Keratinocyte (primary cell): ENCODE measurements at regions not wholly inside any gene's neighbourhood (a gene's known extent, or its start where the extent isn't known, plus 50 kb on each side); places are given as distances from the start of the nearest gene placed in this dataset.

Experiments used
- DNase-seq: peaks from one replicate; pipeline ENCODE4 v3.0.0-alpha.2; 2011; ENCODE audit warnings: low read depth, missing footprints, low spot score
- FAIRE-seq: peaks from 2 replicates; lab custom pipeline; 2011; peaks lifted over from hg19 to GRCh38; lab: Jason Lieb, UNC
- H2AFZ ChIP-seq: 2 replicates; pipeline ENCODE4 v1.6.0; 2012; ENCODE audit warnings: low read length, control low read depth, inconsistent platforms; ENCODE audit not compliant: control insufficient read depth
- H3K27ac ChIP-seq: 2 replicates; pipeline ENCODE4 v1.5.1; 2011; ENCODE audit warnings: low read length; ENCODE audit not compliant: control insufficient read depth, insufficient read depth
- H3K27me3 ChIP-seq: 3 replicates; pipeline ENCODE4 v1.6.0; 2011; ENCODE audit warnings: low read length; ENCODE audit not compliant: control insufficient read depth, insufficient read depth; ENCODE audit errors: extremely low read depth
- H3K36me3 ChIP-seq, 2 experiments: 2 replicates in 1 of 2; 3 replicates in 1 of 2; pipeline ENCODE4 v1.5.1; 2011; ENCODE audit warnings: low read length in 2 of 2, mild to moderate bottlenecking in 1 of 2; ENCODE audit not compliant: control insufficient read depth in 2 of 2, insufficient read depth in 2 of 2; ENCODE audit errors: extremely low read depth in 1 of 2
- H3K4me1 ChIP-seq: 3 replicates; pipeline ENCODE4 v1.5.1; 2011; ENCODE audit warnings: low read length; ENCODE audit not compliant: control insufficient read depth, insufficient read depth; ENCODE audit errors: extremely low read depth
- H3K4me2 ChIP-seq: 3 replicates; pipeline ENCODE4 v1.6.0; 2011; ENCODE audit warnings: low read depth, low read length; ENCODE audit not compliant: control insufficient read depth, insufficient read depth; ENCODE audit errors: extremely low read depth
- H3K4me3 ChIP-seq, 3 experiments: fragments of 200-600 bp in 1 of 3; sonication (generic) in 1 of 3; 2 replicates in 2 of 3; 3 replicates in 1 of 3; pipeline ENCODE4 v1.5.1; 2011 to 2016; ENCODE audit warnings: low read length in 3 of 3, mild to moderate bottlenecking in 3 of 3, control low read depth in 2 of 3, inconsistent platforms in 1 of 3, low read depth in 1 of 3, mixed read lengths in 1 of 3, mixed run types in 1 of 3, moderate library complexity in 1 of 3; ENCODE audit not compliant: control insufficient read depth in 2 of 3, insufficient read depth in 2 of 3; ENCODE audit errors: extremely low read depth in 1 of 3
- H3K79me2 ChIP-seq: 2 replicates; pipeline ENCODE4 v1.6.0; 2012; ENCODE audit warnings: low read length; ENCODE audit not compliant: control insufficient read depth, insufficient read depth
- H3K9ac ChIP-seq: 3 replicates; pipeline ENCODE4 v1.6.0; 2011; ENCODE audit warnings: low read length; ENCODE audit not compliant: control insufficient read depth, insufficient read depth; ENCODE audit errors: extremely low read depth
- H3K9me1 ChIP-seq: 3 replicates; pipeline ENCODE4 v1.6.0; 2011; ENCODE audit warnings: low read length; ENCODE audit not compliant: control insufficient read depth, insufficient read depth; ENCODE audit errors: extremely low read depth
- H3K9me3 ChIP-seq: 2 replicates; pipeline ENCODE4 v1.5.1; 2012; ENCODE audit warnings: low read depth, low read length; ENCODE audit not compliant: control insufficient read depth
- H4K20me1 ChIP-seq: 3 replicates; pipeline ENCODE4 v1.6.0; 2011; ENCODE audit warnings: low read length; ENCODE audit not compliant: control insufficient read depth, insufficient read depth; ENCODE audit errors: extremely low read depth
- EZH2 ChIP-seq: IDR thresholded peaks from one replicate; pipeline ENCODE4 v1.6.1; 2012; ENCODE audit warnings: inconsistent platforms, mild to moderate bottlenecking, low read length, moderate library complexity
- dilution Hi-C: fragments of 300-500 bp; cut with MboI; formaldehyde crosslinking; loops from one replicate; pipeline ENCODE4 v1.7.0; 2020; ENCODE audit warnings: low sequenced_read_pairs; ENCODE audit not compliant: extremely low pct_ligation_motif_present
- TF ChIP-seq, protein P1 (sequence below), 3 experiments: IDR thresholded peaks in 1 of 3; conservative IDR thresholded peaks in 1 of 3; optimal IDR thresholded peaks in 1 of 3; 2 replicates in 2 of 3; 3 replicates in 1 of 3; pipeline versions ENCODE3 to v1.5.1; 2011; ENCODE audit warnings: low read length in 3 of 3, mild to moderate bottlenecking in 3 of 3, moderate library complexity in 2 of 3, control low read depth in 1 of 3, inconsistent platforms in 1 of 3; ENCODE audit not compliant: insufficient read depth in 2 of 3; ENCODE audit errors: extremely low read depth in 1 of 3

DNA sequence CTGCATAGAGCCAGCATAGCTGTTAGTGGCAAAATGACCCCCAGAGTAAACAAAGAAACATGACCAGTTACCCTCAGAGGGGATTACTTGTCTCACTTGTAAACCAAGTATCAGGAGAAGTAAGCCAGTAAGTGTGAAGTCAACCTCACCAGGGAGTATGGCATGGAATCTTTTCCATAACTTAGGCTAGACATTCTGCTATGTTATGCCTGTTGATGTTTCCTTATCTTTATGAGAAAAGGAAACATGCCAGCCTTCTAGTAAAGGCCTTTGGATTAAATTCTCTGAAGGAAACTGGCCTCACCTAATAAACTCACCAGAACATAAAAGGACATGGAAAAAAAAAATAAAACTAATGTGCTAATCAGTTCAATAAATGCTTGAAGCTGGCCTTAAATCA, 87.7 kb downstream of the SEM1 start:
- Histone ChIP-seq H3K4me1 (no peaks in the 10 kb centered on the region), H3K4me3 (no peak overlapping the region), H4K20me1 (no peaks in the 10 kb centered on the region), H2AFZ (no peak overlapping the region), H3K36me3 (no peaks in the 10 kb centered on the region), H3K79me2 (no peaks in the 10 kb centered on the region), H3K4me2 (no peak overlapping the region), H3K27ac (no peak overlapping the region), H3K9me1 (no peaks in the 10 kb centered on the region), H3K9me3 (no peaks in the 10 kb centered on the region), H3K9ac (no peak overlapping the region), H3K27me3 (no peaks in the 10 kb centered on the region)
- no peak for TF ChIP-seq EZH2
- TF ChIP-seq, protein P1, sequence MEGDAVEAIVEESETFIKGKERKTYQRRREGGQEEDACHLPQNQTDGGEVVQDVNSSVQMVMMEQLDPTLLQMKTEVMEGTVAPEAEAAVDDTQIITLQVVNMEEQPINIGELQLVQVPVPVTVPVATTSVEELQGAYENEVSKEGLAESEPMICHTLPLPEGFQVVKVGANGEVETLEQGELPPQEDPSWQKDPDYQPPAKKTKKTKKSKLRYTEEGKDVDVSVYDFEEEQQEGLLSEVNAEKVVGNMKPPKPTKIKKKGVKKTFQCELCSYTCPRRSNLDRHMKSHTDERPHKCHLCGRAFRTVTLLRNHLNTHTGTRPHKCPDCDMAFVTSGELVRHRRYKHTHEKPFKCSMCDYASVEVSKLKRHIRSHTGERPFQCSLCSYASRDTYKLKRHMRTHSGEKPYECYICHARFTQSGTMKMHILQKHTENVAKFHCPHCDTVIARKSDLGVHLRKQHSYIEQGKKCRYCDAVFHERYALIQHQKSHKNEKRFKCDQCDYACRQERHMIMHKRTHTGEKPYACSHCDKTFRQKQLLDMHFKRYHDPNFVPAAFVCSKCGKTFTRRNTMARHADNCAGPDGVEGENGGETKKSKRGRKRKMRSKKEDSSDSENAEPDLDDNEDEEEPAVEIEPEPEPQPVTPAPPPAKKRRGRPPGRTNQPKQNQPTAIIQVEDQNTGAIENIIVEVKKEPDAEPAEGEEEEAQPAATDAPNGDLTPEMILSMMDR (optimal IDR thresholded peaks at IDR 0.05 in 1 of 3, IDR thresholded peaks at IDR 0.05 in 1 of 3, conservative IDR thresholded peaks at IDR 0.05 in 1 of 3; ENCODE audit: extremely low read depth in 1 of 3, insufficient read depth in 2 of 3, low read length in 3 of 3), result no peak
- dilution Hi-C loops, result no loop called here
- DNase-seq (no peak), FAIRE-seq (no peak)

DNA sequence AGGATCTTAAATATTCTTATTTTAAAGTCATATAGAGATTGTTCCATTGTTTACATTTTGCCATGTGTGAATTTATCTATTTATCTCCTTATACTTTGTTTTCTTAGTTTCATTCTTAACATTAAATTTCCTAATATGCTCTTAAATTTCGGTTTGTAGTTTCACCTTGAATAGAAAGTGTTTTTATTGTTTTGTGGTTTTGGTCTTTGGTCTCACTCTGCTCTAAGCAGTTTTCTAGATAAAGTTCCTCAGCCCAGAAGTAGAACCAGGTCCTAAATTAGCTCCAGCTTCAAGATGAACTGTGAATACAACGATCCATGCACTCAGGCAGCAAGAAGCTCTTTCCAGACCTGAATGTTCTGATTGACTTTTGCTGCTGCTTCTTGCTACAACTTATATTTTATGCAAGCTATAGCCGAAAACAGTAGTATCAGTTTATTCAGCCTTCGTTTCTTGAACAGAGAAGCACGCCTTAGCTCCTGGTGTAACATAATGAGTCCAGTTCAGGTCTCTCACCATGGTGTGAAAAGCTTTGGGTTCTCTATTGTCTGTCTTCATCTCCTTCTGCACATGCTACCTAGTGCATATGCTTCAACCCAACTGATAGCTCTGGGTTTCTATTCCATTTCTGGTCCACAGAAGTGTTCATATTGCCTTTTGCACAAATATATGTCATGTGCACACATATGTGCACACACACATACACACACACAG, 95.3 kb downstream of the SEM1 start:
- FAIRE-seq, result peak; percentile 43
- Histone ChIP-seq H3K36me3 (no peaks in the 10 kb centered on the region), H2AFZ (no peak overlapping the region), H3K4me1 (peaks cover 15% of the 10 kb centered on the region), H3K27ac (no peak overlapping the region), H3K27me3 (no peaks in the 10 kb centered on the region), H3K4me2 (no peak overlapping the region), H3K9me3 (no peaks in the 10 kb centered on the region), H3K79me2 (no peaks in the 10 kb centered on the region), H3K9me1 (no peaks in the 10 kb centered on the region), H4K20me1 (no peaks in the 10 kb centered on the region), H3K9ac (no peak overlapping the region), H3K4me3 (no peak overlapping the region)
- TF ChIP-seq, protein P1 (optimal IDR thresholded peaks at IDR 0.05 in 1 of 3, IDR thresholded peaks at IDR 0.05 in 1 of 3, conservative IDR thresholded peaks at IDR 0.05 in 1 of 3; ENCODE audit: extremely low read depth in 1 of 3, insufficient read depth in 2 of 3, low read length in 3 of 3), result no peak
- TF ChIP-seq EZH2, result no peak
- no peak for DNase-seq
- dilution Hi-C loops, result no loop called here
